ENCODE measurements at regions not wholly inside any gene's neighbourhood (a gene's known extent, or its start where the extent isn't known, plus 50 kb on each side); places are given as distances from the start of the nearest gene placed in this dataset.

DNA sequence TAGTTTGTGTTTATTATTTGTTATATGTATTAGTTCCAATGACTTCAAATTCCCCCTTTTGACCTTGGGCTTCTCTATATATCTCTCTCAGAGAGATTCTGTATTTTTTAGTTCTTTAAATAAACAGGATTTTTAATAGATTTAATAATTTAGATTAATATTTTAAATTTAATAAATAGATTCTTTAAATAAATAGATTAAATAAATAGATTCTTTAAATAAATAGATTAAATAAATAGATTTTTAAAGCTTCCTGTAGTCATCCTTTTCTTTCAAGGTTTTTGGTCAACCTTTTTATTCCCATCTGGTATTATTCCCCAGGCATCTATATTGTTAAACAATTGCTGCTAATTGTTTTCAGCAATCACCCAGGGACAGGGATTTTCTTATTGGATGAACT lies 721.9 kb upstream of the ADAMTS5 start:
- no peak overlapping the region for H3K4me3 ChIP-seq (ENCODE audit: low read depth in 2 of 2, low read length in 2 of 2)
- ChIA-PET POLR2A (no interaction called here), CTCF (no interaction called here)
- DNase-seq (ENCODE audit: low read depth, low spot score) (no peak), ATAC-seq (no peak)
- TF ChIP-seq CTCF (IDR thresholded peaks at IDR 0.05) (no peak), POLR2AphosphoS5 (IDR thresholded peaks at IDR 0.05; ENCODE audit: low read depth, low read length) (no peak), TCF7L2 (IDR thresholded peaks at IDR 0.05; ENCODE audit: low read depth, low read length) (no peak), SIN3A (IDR thresholded peaks at IDR 0.05; ENCODE audit: borderline replicate concordance, insufficient read depth, low read depth, low read length) (no peak), REST (IDR thresholded peaks at IDR 0.05; ENCODE audit: insufficient read depth in 1 of 2, low read depth in 2 of 2, low read length in 1 of 2) (no peak)
- no peaks in the 10 kb centered on the region for H3K9me3 ChIP-seq (ENCODE audit: control insufficient read depth, insufficient read depth, low read depth, low read length)
- no peak overlapping the region for H3K27ac ChIP-seq (ENCODE audit: low read length)
- H3K4me1 ChIP-seq (ENCODE audit: control insufficient read depth, insufficient read depth, low read length): no peaks in the 10 kb centered on the region
- H3K27me3 ChIP-seq (ENCODE audit: control insufficient read depth, insufficient read depth, low read length): no peaks in the 10 kb centered on the region
- no peaks in the 10 kb centered on the region for H3K36me3 ChIP-seq (ENCODE audit: control insufficient read depth, insufficient read depth, low read length)
- no TSS peak for BruUV-seq (replicated peaks)
- in situ Hi-C loops (cut with HindIII; ENCODE audit: low pct_unique_long_range_greater_than_20kb, low sequenced_read_pairs): no loop called here
- intact Hi-C loops (cut with micrococcal nuclease; ENCODE audit: unreplicated experiment): no loop called here

DNA sequence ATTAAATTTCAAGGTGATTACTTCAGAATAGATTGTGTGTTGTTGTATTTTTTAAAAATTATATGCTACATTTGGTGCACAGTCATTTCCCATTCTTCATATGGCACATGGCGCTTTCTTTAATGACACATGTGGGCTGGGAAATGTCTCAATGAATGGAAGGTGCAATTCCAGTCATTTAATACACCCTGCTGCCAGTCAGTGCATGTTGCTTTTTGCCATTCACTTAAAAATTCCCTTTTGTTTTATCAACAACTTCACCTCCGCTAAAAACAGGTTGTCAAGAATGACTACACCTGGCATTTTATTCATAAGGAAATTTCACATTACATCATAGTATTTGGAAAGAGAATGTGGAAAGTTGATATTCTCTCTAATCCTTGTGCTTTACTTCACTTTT lies 716.4 kb upstream of the ADAMTS5 start:
- no peaks in the 10 kb centered on the region for H3K4me1 ChIP-seq (ENCODE audit: control insufficient read depth, insufficient read depth, low read length)
- ATAC-seq: no peak
- no peaks in the 10 kb centered on the region for H3K27me3 ChIP-seq (ENCODE audit: control insufficient read depth, insufficient read depth, low read length)
- H3K4me3 ChIP-seq (ENCODE audit: low read depth in 2 of 2, low read length in 2 of 2): no peak overlapping the region
- POLR2A ChIA-PET: no interaction called here
- intact Hi-C loops (cut with micrococcal nuclease; ENCODE audit: unreplicated experiment): no loop called here
- H3K36me3 ChIP-seq (ENCODE audit: control insufficient read depth, insufficient read depth, low read length): no peaks in the 10 kb centered on the region
- CTCF ChIA-PET: no interaction called here
- TF ChIP-seq CTCF (IDR thresholded peaks at IDR 0.05): no peak
- no peak for TF ChIP-seq POLR2AphosphoS5 (IDR thresholded peaks at IDR 0.05; ENCODE audit: low read depth, low read length)
- TF ChIP-seq REST (IDR thresholded peaks at IDR 0.05; ENCODE audit: insufficient read depth in 1 of 2, low read depth in 2 of 2, low read length in 1 of 2): no peak
- TF ChIP-seq SIN3A (IDR thresholded peaks at IDR 0.05; ENCODE audit: borderline replicate concordance, insufficient read depth, low read depth, low read length): no peak
- TF ChIP-seq TCF7L2 (IDR thresholded peaks at IDR 0.05; ENCODE audit: low read depth, low read length): no peak
- no TSS peak for BruUV-seq (replicated peaks)
- H3K9me3 ChIP-seq (ENCODE audit: control insufficient read depth, insufficient read depth, low read depth, low read length): no peaks in the 10 kb centered on the region
- in situ Hi-C loops (cut with HindIII; ENCODE audit: low pct_unique_long_range_greater_than_20kb, low sequenced_read_pairs): no loop called here
- H3K27ac ChIP-seq (ENCODE audit: low read length): no peak overlapping the region
- DNase-seq (ENCODE audit: low read depth, low spot score): no peak
